ENCODE measurements at regions not wholly inside any gene's neighbourhood (a gene's known extent, or its start where the extent isn't known, plus 50 kb on each side); places are given as distances from the start of the nearest gene placed in this dataset.

DNA sequence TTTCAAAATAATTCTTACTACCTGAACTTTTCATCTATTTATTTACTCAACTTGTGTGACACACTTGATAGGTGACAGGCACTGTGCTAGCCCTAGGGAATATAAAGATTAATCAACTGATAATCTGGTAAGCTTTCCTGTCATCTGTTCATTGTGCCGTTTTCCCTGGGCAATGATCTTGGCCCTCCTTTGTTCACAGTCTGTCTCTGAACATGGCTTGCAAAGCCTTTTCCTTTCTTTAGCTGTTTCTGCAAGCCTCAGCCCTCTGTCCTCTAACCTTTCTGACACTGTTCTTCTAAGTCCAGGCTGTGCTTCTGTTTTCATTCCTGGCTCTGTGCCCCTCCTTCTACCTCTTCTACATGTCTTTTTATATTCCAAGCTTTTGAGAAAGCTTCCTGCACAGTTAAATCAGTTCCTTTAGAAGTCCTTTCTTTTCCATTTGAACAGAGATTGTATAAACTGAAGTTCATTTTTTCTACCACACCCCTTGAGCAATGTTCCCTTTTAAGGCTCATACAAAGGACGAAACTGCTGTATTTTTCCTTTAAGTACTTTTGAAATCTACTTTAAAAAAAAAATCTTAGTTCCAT, 803.0 kb upstream of the ZNF608 start:
- Mint-ChIP-seq H3K4me1 (ENCODE audit: low read depth) (no peaks in the 10 kb centered on the region), H3K4me3 (no peak overlapping the region), H3K27ac (no peak overlapping the region), H3K9me3 (no peaks in the 10 kb centered on the region), H3K27me3 (ENCODE audit: insufficient read depth) (no peaks in the 10 kb centered on the region), H3K36me3 (ENCODE audit: low read depth) (no peaks in the 10 kb centered on the region)
- intact Hi-C loops (cut with micrococcal nuclease), result no loop called here
- no peak for DNase-seq (ENCODE audit: low spot score)

DNA sequence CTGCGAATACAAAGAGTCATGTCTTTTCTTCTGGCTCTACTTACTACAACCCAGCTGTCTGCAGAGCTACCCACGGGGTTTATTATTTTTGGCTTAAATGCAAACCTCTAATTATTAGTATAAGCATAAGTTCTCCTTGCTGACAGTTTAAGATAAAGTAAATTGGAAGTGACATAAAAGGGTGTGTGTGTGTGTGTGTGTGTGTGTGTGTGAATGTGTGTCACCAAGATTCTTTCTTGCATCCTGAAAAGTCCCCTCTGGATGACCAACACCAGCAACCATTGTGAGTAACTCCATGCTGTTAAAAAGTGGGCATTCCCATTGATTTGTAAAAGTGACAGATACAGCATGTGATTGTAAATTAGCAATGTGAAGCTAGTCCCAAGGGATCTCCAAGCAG, 803.8 kb upstream of the ZNF608 start:
- Mint-ChIP-seq H3K27me3 (ENCODE audit: insufficient read depth) (no peaks in the 10 kb centered on the region), H3K9me3 (no peaks in the 10 kb centered on the region), H3K27ac (no peak overlapping the region), H3K36me3 (ENCODE audit: low read depth) (no peaks in the 10 kb centered on the region), H3K4me3 (no peak overlapping the region), H3K4me1 (ENCODE audit: low read depth) (no peaks in the 10 kb centered on the region)
- no peak for DNase-seq (ENCODE audit: low spot score)
- intact Hi-C loops (cut with micrococcal nuclease), result no loop called here

GRCh38 chr5:125551246-125551645, 804.8 kb upstream of the ZNF608 start:
- Mint-ChIP-seq H3K4me1 (ENCODE audit: low read depth) (no peaks in the 10 kb centered on the region), H3K36me3 (ENCODE audit: low read depth) (no peaks in the 10 kb centered on the region), H3K9me3 (no peaks in the 10 kb centered on the region), H3K4me3 (no peak overlapping the region), H3K27me3 (ENCODE audit: insufficient read depth) (no peaks in the 10 kb centered on the region), H3K27ac (no peak overlapping the region)
- intact Hi-C loops (cut with micrococcal nuclease), result no loop called here
- no peak for DNase-seq (ENCODE audit: low spot score)

DNA sequence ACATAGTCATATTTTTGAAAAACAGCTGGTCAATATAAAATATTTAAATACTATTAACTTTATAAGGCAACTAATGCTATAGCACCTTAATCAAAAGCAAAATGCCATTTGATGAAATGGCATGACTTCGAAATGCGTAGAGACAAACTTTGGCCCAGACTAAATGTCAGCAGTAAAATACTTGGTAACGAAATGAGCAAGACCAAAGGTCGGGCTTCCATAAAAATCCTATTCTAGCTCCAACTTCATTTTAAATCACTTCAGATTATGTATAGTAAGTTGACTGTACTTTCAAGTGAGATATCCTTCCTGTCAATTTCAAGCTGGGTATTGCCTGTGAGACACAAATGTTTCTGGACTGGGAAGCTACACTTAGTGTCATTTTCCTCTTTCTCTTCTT, 805.4 kb upstream of the ZNF608 start:
- H3K27ac Mint-ChIP-seq, result no peak overlapping the region
- DNase-seq (ENCODE audit: low spot score), result no peak
- no peaks in the 10 kb centered on the region for H3K36me3 Mint-ChIP-seq (ENCODE audit: low read depth)
- no peaks in the 10 kb centered on the region for H3K4me1 Mint-ChIP-seq (ENCODE audit: low read depth)
- H3K9me3 Mint-ChIP-seq, result no peaks in the 10 kb centered on the region
- no peak overlapping the region for H3K4me3 Mint-ChIP-seq
- H3K27me3 Mint-ChIP-seq (ENCODE audit: insufficient read depth), result no peaks in the 10 kb centered on the region
- intact Hi-C loops (cut with micrococcal nuclease), result no loop called here

DNA sequence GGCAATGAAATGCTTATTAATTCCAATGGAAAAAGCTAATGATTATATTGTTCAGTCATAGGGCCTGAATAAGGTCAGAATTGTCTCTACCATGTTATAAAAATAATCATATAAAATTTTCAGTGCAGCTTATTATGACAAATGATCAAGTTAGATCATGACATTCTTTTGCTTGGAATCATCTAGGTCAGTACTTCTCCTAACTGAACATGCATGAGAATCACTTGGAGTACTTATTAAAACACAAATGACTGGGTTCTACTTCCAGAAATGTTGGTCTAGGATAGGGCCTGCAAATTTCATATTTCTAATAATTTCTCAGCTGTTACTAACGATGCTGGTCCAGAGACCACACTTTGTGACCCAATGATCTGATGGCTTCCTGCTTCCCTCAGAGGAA, 806.0 kb upstream of the ZNF608 start:
- intact Hi-C loops (cut with micrococcal nuclease), result no loop called here
- H3K4me1 Mint-ChIP-seq (ENCODE audit: low read depth), result no peaks in the 10 kb centered on the region
- H3K4me3 Mint-ChIP-seq, result no peak overlapping the region
- no peak overlapping the region for H3K27ac Mint-ChIP-seq
- no peaks in the 10 kb centered on the region for H3K36me3 Mint-ChIP-seq (ENCODE audit: low read depth)
- no peaks in the 10 kb centered on the region for H3K27me3 Mint-ChIP-seq (ENCODE audit: insufficient read depth)
- DNase-seq (ENCODE audit: low spot score), result no peak
- H3K9me3 Mint-ChIP-seq, result no peaks in the 10 kb centered on the region

DNA sequence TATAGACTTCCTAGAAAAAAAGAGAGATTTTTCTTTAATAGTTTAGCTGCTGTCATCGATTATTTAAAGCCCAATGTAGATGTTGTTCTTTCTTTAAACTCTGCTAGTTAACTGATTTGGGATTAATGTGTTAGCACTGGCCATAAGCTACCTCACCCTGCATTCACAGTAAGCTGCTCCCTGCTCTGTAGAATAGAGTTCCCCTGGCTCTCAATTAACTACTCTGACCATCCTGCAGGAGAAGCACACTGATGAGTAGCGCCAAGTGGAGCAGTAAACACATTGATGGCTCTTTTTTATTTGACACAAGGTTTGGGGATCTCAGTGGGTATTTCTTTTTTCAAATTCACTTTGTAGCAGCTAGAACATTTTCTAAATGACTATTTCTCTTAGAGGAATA, 807.9 kb upstream of the ZNF608 start:
- Mint-ChIP-seq H3K9me3 (no peaks in the 10 kb centered on the region), H3K27ac (no peak overlapping the region), H3K4me1 (ENCODE audit: low read depth) (no peaks in the 10 kb centered on the region), H3K36me3 (ENCODE audit: low read depth) (no peaks in the 10 kb centered on the region), H3K4me3 (no peak overlapping the region), H3K27me3 (ENCODE audit: insufficient read depth) (no peaks in the 10 kb centered on the region)
- intact Hi-C loops (cut with micrococcal nuclease), result no loop called here
- no peak for DNase-seq (ENCODE audit: low spot score)

- H3K4me1 Mint-ChIP-seq (ENCODE audit: low read depth), result no peaks in the 10 kb centered on the region
- H3K9me3 Mint-ChIP-seq, result no peaks in the 10 kb centered on the region
- intact Hi-C loops (cut with micrococcal nuclease), result no loop called here
- H3K27ac Mint-ChIP-seq, result no peak overlapping the region
- H3K27me3 Mint-ChIP-seq (ENCODE audit: insufficient read depth), result no peaks in the 10 kb centered on the region
- H3K36me3 Mint-ChIP-seq (ENCODE audit: low read depth), result no peaks in the 10 kb centered on the region
- DNase-seq (ENCODE audit: low spot score), result no peak
- H3K4me3 Mint-ChIP-seq, result no peak overlapping the region
Observed at GRCh38 chr5:125555591-125555990, 809.2 kb upstream of the ZNF608 start.

DNA sequence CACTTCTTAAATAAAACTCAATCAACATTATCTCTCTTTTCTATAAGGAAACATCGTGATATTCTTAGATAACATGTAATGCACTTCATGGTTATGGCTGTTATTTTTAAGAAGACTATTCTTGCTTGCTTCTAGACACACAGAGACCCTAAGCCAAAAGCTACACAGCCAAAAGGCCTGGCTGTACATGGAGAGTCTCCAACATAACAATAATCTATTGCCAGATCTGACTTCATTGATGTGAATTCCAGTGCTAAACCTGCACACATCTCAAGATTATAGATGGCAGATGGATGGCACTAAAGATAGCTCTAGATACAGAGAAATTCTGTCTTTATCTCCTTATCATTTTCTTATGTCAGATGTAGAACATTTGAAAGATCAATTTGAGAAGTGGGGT, 811.6 kb upstream of the ZNF608 start:
- no peak overlapping the region for H3K4me3 Mint-ChIP-seq
- H3K9me3 Mint-ChIP-seq, result no peaks in the 10 kb centered on the region
- no peaks in the 10 kb centered on the region for H3K36me3 Mint-ChIP-seq (ENCODE audit: low read depth)
- H3K4me1 Mint-ChIP-seq (ENCODE audit: low read depth), result no peaks in the 10 kb centered on the region
- H3K27me3 Mint-ChIP-seq (ENCODE audit: insufficient read depth), result no peaks in the 10 kb centered on the region
- H3K27ac Mint-ChIP-seq, result no peak overlapping the region
- intact Hi-C loops (cut with micrococcal nuclease), result no loop called here
- no peak for DNase-seq (ENCODE audit: low spot score)

DNA sequence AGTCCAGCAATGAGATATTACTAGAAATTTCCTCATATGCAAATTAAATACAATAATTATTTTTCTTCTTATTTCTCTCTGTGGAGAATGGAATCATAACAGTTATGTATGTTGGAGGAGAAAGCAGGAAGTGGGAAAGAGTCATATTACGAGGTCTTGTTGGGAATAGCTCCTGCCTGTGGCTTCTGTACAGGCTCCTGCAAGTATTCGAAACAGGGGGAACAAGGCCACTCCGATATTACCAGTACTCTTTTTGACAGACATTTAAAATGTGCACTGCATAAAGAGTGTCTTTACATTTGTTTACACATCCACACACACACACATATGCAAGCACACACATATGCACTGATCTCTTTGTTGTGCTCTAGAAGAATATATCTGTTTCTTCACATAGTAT, 812.0 kb upstream of the ZNF608 start:
- Mint-ChIP-seq H3K4me3 (no peak overlapping the region), H3K27ac (no peak overlapping the region), H3K9me3 (no peaks in the 10 kb centered on the region), H3K36me3 (ENCODE audit: low read depth) (no peaks in the 10 kb centered on the region), H3K27me3 (ENCODE audit: insufficient read depth) (no peaks in the 10 kb centered on the region), H3K4me1 (ENCODE audit: low read depth) (no peaks in the 10 kb centered on the region)
- intact Hi-C loops (cut with micrococcal nuclease), result no loop called here
- DNase-seq (ENCODE audit: low spot score), result no peak

- no peak overlapping the region for H3K27ac Mint-ChIP-seq
- H3K4me1 Mint-ChIP-seq (ENCODE audit: low read depth), result no peaks in the 10 kb centered on the region
- H3K36me3 Mint-ChIP-seq (ENCODE audit: low read depth), result no peaks in the 10 kb centered on the region
- no peaks in the 10 kb centered on the region for H3K27me3 Mint-ChIP-seq (ENCODE audit: insufficient read depth)
- intact Hi-C loops (cut with micrococcal nuclease), result no loop called here
- H3K4me3 Mint-ChIP-seq, result no peak overlapping the region
- DNase-seq (ENCODE audit: low spot score), result no peak
- peaks cover 2% of the 10 kb centered on the region for H3K9me3 Mint-ChIP-seq
Observed at GRCh38 chr5:125559296-125559695, 812.9 kb upstream of the ZNF608 start.

DNA sequence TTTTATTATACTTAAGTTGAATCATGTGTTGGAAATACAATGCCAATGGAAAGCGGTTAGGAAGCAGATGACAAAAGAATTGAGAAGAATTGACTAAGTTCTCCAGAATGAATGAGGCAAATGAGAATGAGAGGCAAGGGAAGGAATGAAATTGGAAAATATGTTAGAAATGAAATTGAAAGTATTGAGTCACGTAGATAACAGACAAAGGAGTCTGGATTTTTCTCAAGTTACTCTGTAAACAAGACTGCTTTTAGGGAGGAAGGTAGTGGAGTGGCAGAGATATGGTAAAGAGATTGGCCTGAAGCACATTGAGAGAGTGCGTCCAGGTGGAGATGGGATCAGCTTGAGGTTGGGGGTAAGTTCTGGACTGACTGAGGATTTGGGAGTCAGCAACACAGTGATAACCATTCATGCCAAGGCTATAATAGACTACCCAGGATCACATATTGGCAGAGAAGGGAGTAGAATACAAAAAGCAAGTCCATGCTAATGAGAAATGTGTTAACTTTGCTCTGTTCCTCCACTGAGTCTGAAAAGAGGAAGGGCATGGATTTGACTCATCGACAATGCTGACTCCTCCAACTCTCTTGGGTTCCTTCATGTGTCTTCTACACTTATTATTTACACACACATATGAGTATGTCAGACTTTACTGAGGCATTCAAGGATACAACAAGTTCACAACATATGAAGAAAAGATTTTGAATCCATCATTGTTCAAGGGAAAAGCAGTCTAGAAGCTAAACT, 814.2 kb upstream of the ZNF608 start:
- H3K9me3 Mint-ChIP-seq, result peaks cover 4% of the 10 kb centered on the region
- H3K27me3 Mint-ChIP-seq (ENCODE audit: insufficient read depth), result no peaks in the 10 kb centered on the region
- H3K4me1 Mint-ChIP-seq (ENCODE audit: low read depth), result no peaks in the 10 kb centered on the region
- H3K36me3 Mint-ChIP-seq (ENCODE audit: low read depth), result no peaks in the 10 kb centered on the region
- no peak overlapping the region for H3K4me3 Mint-ChIP-seq
- H3K27ac Mint-ChIP-seq, result no peak overlapping the region
- intact Hi-C loops (cut with micrococcal nuclease), result no loop called here
- DNase-seq (ENCODE audit: low spot score), result no peak

GRCh38 chr5:125564317-125564975, 818.0 kb upstream of the ZNF608 start:
- Mint-ChIP-seq H3K36me3 (ENCODE audit: low read depth) (no peaks in the 10 kb centered on the region), H3K27me3 (ENCODE audit: insufficient read depth) (no peaks in the 10 kb centered on the region), H3K27ac (no peak overlapping the region), H3K4me3 (no peak overlapping the region), H3K9me3 (peaks cover 9% of the 10 kb centered on the region), H3K4me1 (ENCODE audit: low read depth) (no peaks in the 10 kb centered on the region)
- intact Hi-C loops (cut with micrococcal nuclease), result no loop called here
- no peak for DNase-seq (ENCODE audit: low spot score)

DNA sequence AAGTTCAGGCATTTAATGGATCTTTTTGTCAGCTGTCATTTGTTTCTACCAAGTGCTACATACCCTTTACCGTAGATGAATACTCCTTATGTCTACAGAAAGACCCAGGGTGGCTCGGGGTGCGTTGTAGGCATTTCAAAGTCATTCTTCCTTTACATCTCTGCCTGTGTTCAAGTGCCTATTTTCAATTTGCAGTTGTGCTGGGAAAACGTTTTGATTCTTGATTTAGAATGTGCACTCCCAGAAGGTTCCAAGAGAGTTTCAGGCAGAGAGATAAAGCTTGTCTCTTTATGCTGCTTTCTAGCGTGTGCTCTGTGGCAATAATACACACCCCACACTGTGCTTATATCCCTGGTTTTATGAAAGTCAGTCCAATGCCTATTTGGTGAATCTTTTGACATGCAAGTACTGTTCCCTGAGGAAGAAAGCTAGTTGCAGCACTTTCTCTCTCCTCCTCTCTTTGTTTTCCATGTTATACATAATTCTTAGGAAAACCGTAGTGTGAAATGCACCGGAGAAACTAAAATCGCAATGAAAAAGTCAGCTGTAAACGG, 828.1 kb upstream of the ZNF608 start:
- H3K27me3 Mint-ChIP-seq (ENCODE audit: insufficient read depth), result no peaks in the 10 kb centered on the region
- H3K36me3 Mint-ChIP-seq (ENCODE audit: low read depth), result no peaks in the 10 kb centered on the region
- no peak overlapping the region for H3K27ac Mint-ChIP-seq
- no peaks in the 10 kb centered on the region for H3K4me1 Mint-ChIP-seq (ENCODE audit: low read depth)
- H3K4me3 Mint-ChIP-seq, result no peak overlapping the region
- DNase-seq (ENCODE audit: low spot score), result no peak
- intact Hi-C loops (cut with micrococcal nuclease), result no loop called here
- H3K9me3 Mint-ChIP-seq, result peaks cover 12% of the 10 kb centered on the region

All from activated T-helper 1 cell treated with anti-CD3 and anti-CD28 coated beads, Interleukin-12 subunit alpha, Interleukin-12 subunit beta, Interleukin-2, Interleukin-4 antibody, amounts not matched to agents 30 ng/mL and 10 ng/mL and 1 ng/mL, durations not matched to agents 14 hours and 24 hours and 36 hours (primary cell).